HG02938 (cell line): ENCODE measurements at regions not wholly inside any gene's neighbourhood (a gene's known extent, or its start where the extent isn't known, plus 50 kb on each side); places are given as distances from the start of the nearest gene placed in this dataset.
"Not testable (repeated sequence)": the region's sequence is repeated elsewhere in the genome, so short reads cannot be mapped to it uniquely, and the experiment has no call there.

Source experiments
- ATAC-seq: cut with Tn5 transposase; IDR thresholded peaks from one replicate; pipeline ENCODE4 v1.9.1; 2021; ENCODE audit warnings: mild to moderate bottlenecking, moderate library complexity; ENCODE audit not compliant: unreplicated experiment

DNA sequence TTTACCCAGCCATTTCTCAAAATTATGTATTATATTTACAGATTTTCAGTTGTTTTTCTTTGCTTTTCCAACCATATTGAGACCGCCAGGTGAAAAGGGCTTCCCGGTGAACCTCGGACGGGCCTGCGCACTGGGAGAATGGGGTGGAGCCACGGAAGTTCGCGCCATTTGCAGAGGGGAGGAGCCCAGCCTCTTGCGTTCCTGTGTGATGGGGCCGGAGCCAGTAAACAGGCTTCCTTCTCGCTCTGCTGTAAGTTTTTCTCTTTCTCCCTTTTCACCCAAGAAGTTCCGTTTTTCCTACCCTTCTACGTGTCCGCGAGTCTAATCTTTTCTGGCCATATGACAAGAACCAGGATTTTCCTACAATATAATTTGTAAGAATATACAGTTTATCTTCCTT, 1108.8 kb upstream of the SEL1L start:
- no peak for ATAC-seq

GRCh38 chr14:82647088-82647810, 1113.6 kb upstream of the SEL1L start:
- ATAC-seq: no peak

- no peak for ATAC-seq
These were observed 1122.1 kb upstream of the SEL1L start for GRCh38 chr14:82655770-82656169.

DNA sequence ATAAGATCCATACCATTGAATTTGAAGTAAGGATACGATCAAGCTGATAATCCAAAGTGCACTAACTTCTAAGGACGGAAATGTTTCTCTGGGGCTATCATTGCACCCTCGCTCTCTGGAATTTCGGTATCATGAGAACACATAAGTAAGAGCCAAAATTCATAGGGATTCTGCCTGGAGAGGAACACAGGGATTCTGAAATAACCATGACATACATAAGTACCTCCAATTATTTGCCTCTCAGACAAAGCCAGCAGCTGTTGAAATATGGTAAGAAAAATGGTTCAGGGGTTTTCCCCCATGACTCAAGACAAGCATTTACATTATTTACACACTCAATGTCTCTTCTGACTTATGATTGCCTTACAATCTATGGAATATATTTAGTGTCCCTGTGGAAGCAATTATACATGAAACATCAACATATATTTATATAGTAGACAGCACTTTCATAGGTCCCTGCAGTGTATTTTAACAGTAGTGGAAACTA, 1123.6 kb upstream of the SEL1L start:
- no peak for ATAC-seq

DNA sequence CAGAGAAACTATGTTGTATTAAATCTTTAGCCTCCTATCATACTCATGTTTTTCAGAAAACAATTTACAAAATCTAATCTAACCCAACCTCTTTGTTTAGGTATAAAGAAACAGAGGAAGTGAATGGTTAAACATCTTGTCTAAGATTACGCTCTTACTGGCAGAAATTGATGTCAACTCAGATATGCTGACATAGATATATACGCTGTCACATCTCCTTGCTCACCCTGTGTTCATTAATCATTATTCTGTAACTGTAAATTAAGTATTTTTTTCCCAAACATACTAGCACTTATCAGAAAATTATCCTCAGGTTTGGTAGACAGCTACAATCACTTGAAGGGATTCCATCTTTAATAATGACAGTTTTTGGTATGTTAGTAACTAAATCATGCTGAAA, 1127.6 kb upstream of the SEL1L start:
- no peak for ATAC-seq

- ATAC-seq: no peak
These were observed 1133.4 kb upstream of the SEL1L start for GRCh38 chr14:82667006-82667405.

DNA sequence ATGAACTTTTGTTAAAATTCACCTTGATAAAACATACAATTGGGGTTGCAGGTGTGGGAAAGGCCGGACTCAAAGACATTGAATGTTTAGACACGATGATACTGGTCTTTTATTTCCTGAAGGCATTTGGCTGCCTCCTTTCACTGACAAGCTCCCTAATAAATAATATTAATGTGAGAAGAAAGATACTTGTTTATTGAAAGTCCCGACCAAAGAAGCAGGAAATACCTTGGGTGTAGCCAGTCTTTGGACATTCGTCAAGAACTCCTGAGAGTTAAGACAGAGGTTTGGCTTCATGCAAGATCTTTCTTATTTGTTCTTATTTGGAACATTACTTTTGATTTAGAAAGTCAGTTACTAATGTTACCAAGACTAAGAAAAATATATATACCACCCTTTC, 1133.8 kb upstream of the SEL1L start:
- no peak for ATAC-seq

- no peak for ATAC-seq
These were observed 1142.8 kb upstream of the SEL1L start for GRCh38 chr14:82676403-82676802.

DNA sequence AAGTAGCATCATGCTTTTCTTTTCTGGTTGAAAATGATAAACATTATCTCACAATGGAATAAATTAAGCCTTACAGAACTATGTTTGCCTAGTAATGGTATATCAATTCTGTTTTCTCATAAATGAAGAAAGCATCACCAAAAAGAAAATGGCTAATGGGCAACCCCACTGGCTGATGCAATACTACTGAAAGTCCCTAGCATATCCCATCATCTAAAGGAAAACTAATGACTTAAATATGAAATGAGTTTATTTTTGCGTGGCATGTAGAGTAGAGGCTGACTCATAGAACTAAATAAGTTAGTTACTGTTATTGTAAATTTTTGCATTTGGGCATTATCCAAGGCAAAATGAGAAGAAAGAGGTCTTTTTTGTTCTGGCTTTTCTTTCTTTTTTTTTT, 1156.3 kb upstream of the SEL1L start:
- ATAC-seq: no peak

GRCh38 chr14:82691191-82691590, 1157.5 kb upstream of the SEL1L start:
- ATAC-seq: not testable (repeated sequence)

GRCh38 chr14:82694820-82695219, 1161.2 kb upstream of the SEL1L start:
- no peak for ATAC-seq

DNA sequence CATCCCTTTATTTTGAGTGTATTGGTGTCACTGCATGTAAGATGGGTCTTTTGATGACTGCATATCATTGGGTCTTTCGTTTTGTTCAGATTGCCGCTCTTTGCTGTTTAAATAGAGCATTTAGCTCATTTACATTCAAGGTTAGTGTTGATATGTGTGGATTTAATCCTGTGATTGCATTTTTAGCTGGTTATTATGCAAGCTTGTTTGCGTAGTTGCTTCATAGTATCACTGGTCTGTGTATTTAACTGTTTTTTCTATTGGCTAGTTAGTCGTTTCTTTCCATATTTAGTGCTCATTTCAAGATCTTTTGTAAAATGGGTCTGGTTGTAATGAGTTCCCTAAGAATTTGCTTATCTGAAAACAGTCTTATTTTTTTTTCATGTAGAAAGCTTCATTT, 1170.6 kb upstream of the SEL1L start:
- no peak for ATAC-seq

DNA sequence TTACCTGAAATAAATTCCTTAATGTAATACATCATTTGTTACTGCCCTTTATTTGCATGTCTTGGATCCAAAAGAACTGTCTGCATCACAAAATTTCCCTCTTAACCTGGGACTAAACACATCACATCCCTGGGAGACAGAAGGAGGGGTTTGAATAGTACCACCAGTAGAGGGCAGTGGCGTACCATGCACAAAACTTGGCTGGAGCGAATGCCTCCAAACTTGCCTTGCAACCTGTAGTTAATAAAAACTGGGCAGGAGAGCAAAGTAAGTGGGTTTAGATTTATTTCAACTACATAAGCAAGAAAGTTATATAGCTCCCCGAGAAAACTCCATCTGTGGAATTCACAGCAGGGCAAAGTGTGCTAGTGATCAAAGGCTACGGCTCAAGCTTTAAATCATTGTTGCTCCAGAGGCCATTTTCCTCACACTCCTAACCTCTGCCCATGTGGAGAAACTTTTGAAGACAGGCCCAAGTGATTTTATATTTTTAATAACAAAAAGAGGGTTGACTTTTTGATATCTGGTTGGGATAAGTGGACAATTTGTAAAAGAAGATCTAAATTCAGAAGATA, 1176.7 kb upstream of the SEL1L start:
- no peak for ATAC-seq

GRCh38 chr14:82719617-82720016, 1186.0 kb upstream of the SEL1L start:
- no peak for ATAC-seq

GRCh38 chr14:82720431-82720830, 1186.8 kb upstream of the SEL1L start:
- no peak for ATAC-seq

- no peak for ATAC-seq
These were observed 1187.3 kb upstream of the SEL1L start for GRCh38 chr14:82720946-82721345.

GRCh38 chr14:82724316-82724715, 1190.7 kb upstream of the SEL1L start:
- no peak for ATAC-seq

GRCh38 chr14:82725213-82725612, 1191.6 kb upstream of the SEL1L start:
- ATAC-seq: no peak

DNA sequence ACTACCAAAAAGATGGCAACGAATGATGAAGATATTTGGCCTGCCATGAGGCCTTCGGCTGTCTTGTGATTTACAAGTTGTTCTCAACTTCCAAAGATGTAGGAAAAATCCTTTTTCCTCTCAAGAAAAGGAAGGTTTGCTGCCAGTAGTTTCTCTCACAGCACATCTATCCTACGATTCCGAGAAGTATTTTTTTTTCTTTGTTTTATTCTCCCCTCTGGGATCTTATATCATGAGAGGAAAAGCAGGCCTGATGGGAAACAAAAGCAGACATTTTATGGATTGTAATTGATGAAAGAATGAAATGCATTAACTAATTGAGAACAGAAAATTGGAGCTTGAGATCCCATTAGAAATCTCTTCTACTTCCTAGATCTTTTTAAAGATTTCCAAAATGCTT, 1197.9 kb upstream of the SEL1L start:
- ATAC-seq: no peak

DNA sequence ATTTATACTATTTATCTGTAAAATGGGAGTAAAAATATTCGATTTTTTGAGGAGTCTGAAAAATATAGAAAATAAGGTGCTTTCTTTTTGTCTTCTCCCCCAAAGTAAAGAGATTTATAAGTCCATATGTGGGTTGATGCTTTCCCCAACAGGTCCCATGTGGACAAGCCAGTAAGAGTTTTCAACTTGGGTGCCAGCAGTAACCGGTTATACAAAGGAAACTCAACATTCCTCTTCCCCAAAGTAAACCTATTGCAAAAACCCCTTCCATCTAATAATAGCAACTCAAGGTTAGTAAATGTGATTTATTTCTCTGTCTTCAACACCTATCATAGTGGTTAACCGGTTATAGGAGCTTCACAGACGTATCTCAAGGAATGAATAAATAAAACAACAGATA, 1206.9 kb upstream of the SEL1L start:
- ATAC-seq: no peak

DNA sequence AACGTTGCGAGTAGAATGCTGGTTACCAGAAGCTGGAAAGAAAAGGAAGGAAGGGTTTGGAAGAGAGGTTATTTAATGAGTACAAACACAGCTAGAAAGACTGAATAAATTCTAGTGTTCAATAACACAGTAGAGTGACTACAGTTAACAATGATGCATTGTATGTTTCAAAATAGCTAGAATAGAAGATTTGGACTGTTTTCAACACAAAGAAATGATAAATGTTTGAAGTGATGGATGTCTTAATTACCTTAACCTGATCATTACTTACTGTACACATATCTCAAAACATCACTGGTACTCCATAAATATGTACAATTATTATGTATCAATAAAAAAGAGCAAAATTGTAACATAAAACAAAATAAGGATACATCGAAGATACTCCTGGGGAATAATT, 1221.8 kb upstream of the SEL1L start:
- ATAC-seq: no peak

- no peak for ATAC-seq
These were observed 1222.3 kb upstream of the SEL1L start for GRCh38 chr14:82755923-82756322.

GRCh38 chr14:82757776-82758175, 1224.1 kb upstream of the SEL1L start:
- ATAC-seq: no peak
